ENCODE measurements at regions not wholly inside any gene's neighbourhood (a gene's known extent, or its start where the extent isn't known, plus 50 kb on each side); places are given as distances from the start of the nearest gene placed in this dataset.

DNA sequence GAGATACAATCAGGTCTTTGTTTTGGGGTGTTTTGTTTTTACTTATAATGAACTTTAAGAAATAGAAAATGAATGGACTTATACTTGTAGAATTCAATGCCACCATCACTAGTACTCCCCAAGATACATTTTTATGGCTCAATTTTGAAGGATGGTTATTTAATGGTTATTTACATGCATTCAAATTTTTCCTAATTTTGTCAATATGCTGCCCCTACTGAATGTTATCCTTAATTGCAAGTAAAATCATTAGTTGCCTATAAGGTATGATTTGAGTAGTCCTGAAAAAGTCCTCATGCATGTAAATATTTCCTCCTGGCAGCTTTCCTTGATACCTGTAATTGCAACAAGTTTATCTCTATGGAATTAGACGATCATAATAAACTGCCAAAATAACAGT lies 391.2 kb downstream of the BCAT1 start:
- H3K9me3 ChIP-seq = no peaks in the 10 kb centered on the region
- intact Hi-C loops (cut with DNase I; ENCODE audit: low total_unique reads) = no loop called here
- H3K4me3 ChIP-seq = no peak overlapping the region
- peak overlapping the region; percentile 92 to 93 for H3K27ac ChIP-seq
- DNase-seq = no peak
- no peaks in the 10 kb centered on the region for H3K27me3 ChIP-seq
- peaks cover 0 to 79% (median 15%) of the 10 kb centered on the region in 4 donors for H3K4me1 ChIP-seq
- H3K36me3 ChIP-seq = no peaks in the 10 kb centered on the region
- TF ChIP-seq, protein P1, sequence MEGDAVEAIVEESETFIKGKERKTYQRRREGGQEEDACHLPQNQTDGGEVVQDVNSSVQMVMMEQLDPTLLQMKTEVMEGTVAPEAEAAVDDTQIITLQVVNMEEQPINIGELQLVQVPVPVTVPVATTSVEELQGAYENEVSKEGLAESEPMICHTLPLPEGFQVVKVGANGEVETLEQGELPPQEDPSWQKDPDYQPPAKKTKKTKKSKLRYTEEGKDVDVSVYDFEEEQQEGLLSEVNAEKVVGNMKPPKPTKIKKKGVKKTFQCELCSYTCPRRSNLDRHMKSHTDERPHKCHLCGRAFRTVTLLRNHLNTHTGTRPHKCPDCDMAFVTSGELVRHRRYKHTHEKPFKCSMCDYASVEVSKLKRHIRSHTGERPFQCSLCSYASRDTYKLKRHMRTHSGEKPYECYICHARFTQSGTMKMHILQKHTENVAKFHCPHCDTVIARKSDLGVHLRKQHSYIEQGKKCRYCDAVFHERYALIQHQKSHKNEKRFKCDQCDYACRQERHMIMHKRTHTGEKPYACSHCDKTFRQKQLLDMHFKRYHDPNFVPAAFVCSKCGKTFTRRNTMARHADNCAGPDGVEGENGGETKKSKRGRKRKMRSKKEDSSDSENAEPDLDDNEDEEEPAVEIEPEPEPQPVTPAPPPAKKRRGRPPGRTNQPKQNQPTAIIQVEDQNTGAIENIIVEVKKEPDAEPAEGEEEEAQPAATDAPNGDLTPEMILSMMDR (IDR thresholded peaks at IDR 0.05) = no peak

GRCh38 chr12:24555730-24556129 lies 393.2 kb downstream of the BCAT1 start:
- intact Hi-C loops (cut with DNase I; ENCODE audit: low total_unique reads) = no loop called here
- no peaks in the 10 kb centered on the region for H3K27me3 ChIP-seq
- H3K9me3 ChIP-seq = no peaks in the 10 kb centered on the region
- H3K4me1 ChIP-seq = peaks cover 0 to 91% (median 19%) of the 10 kb centered on the region in 4 donors
- H3K27ac ChIP-seq = peak overlapping the region; percentile 20 to 92
- TF ChIP-seq, protein P1 (IDR thresholded peaks at IDR 0.05) = no peak
- no peaks in the 10 kb centered on the region for H3K36me3 ChIP-seq
- DNase-seq = no peak
- no peak overlapping the region for H3K4me3 ChIP-seq

GRCh38 chr12:24554612-24555295 lies 394.1 kb downstream of the BCAT1 start:
- Histone ChIP-seq H3K36me3 (no peaks in the 10 kb centered on the region), H3K4me1 (peaks cover 0 to 90% (median 20%) of the 10 kb centered on the region in 4 donors), H3K4me3 (peak overlapping the region; percentile 1 to 7), H3K9me3 (no peaks in the 10 kb centered on the region), H3K27me3 (no peaks in the 10 kb centered on the region), H3K27ac (peak overlapping the region; percentile 53 to 54)
- TF ChIP-seq, protein P1 (IDR thresholded peaks at IDR 0.05) = no peak
- DNase-seq = no peak
- intact Hi-C loops (cut with DNase I; ENCODE audit: low total_unique reads) = no loop called here

DNA sequence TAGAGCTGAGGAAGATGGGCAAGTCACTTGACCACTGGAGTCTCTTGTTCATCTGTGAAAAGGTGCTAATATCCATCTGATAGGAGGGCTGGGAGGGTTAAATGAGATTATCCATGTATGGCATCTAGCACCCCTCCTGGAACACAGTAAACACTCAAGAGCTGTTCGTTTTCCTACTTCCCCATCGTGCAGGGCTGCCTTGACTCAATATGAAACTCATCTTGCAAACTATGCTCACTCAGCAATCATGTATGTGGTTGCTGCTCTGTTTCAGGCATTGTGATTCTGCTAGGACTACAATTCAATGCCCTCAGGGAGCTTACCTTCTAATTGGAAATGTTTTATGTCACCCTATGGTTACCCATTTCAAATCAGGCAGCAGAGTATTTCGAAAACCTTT lies 395.6 kb downstream of the BCAT1 start:
- no peak overlapping the region for H3K4me3 ChIP-seq
- DNase-seq = no peak
- H3K4me1 ChIP-seq = peaks cover 0 to 90% (median 16%) of the 10 kb centered on the region in 4 donors
- H3K27ac ChIP-seq = no peak overlapping the region
- intact Hi-C loops (cut with DNase I; ENCODE audit: low total_unique reads) = no loop called here
- H3K27me3 ChIP-seq = no peaks in the 10 kb centered on the region
- no peaks in the 10 kb centered on the region for H3K36me3 ChIP-seq
- TF ChIP-seq, protein P1 (IDR thresholded peaks at IDR 0.05) = no peak
- H3K9me3 ChIP-seq = no peaks in the 10 kb centered on the region

GRCh38 chr12:24551163-24551786 lies 397.6 kb downstream of the BCAT1 start:
- Histone ChIP-seq H3K27me3 (no peaks in the 10 kb centered on the region), H3K9me3 (no peaks in the 10 kb centered on the region), H3K4me1 (peaks cover 0 to 78% (median 16%) of the 10 kb centered on the region in 4 donors), H3K4me3 (peak overlapping the region; percentile 24 to 30), H3K36me3 (no peaks in the 10 kb centered on the region), H3K27ac (peak overlapping the region; percentile 31 to 42)
- TF ChIP-seq, protein P1 (IDR thresholded peaks at IDR 0.05) = no peak
- intact Hi-C loops (cut with DNase I; ENCODE audit: low total_unique reads) = no loop called here
- DNase-seq = no peak
